Esophagus (tissue), 2 donors: ENCODE measurements at regions not wholly inside any gene's neighbourhood (a gene's known extent, or its start where the extent isn't known, plus 50 kb on each side); places are given as distances from the start of the nearest gene placed in this dataset.

Experiments used
- H3K27ac ChIP-seq, 2 donors: one replicate each; pipeline ENCODE4 v1.5.1; 2013; ENCODE audit warnings: low read depth in 2 of 2, mild to moderate bottlenecking in 2 of 2, inconsistent platforms in 1 of 2, low read length in 1 of 2, moderate library complexity in 1 of 2
- H3K27me3 ChIP-seq, 2 donors: one replicate each; pipeline ENCODE4 v1.6.1; 2013; ENCODE audit warnings: low read length in 2 of 2, control low read depth in 1 of 2, mild to moderate bottlenecking in 1 of 2; ENCODE audit not compliant: insufficient read depth in 2 of 2, control insufficient read depth in 1 of 2
- H3K36me3 ChIP-seq, 2 donors: one replicate each; pipeline ENCODE4 v1.6.1; 2013; ENCODE audit warnings: low read length in 1 of 2; ENCODE audit not compliant: control insufficient read depth in 2 of 2, insufficient read depth in 2 of 2
- H3K4me1 ChIP-seq, 2 donors: one replicate each; pipeline ENCODE4 v1.6.1; 2013; ENCODE audit warnings: low read length in 1 of 2; ENCODE audit not compliant: control insufficient read depth in 2 of 2, insufficient read depth in 2 of 2
- H3K4me3 ChIP-seq, 2 donors: one replicate each; pipeline ENCODE4 v1.5.1; 2013; ENCODE audit warnings: low read length in 2 of 2, mild to moderate bottlenecking in 2 of 2, low read depth in 1 of 2, moderate library complexity in 1 of 2
- H3K9me3 ChIP-seq, 2 donors: one replicate each; pipeline ENCODE4 v1.6.1; 2013; ENCODE audit warnings: mild to moderate bottlenecking in 2 of 2, low read depth in 1 of 2, low read length in 1 of 2, moderate library complexity in 1 of 2; ENCODE audit not compliant: control insufficient read depth in 2 of 2, insufficient read depth in 1 of 2
- WGBS, 2 donors: extraction: QIAGEN DNeasy Blood & Tissue Kit; methylation state at CpG; one replicate each; pipeline ENCODE4 v1.1.7; 2013; 5-methylcytosine and 5-hydroxymethylcytosine counted together
- donor health status: healthy with polysubstance abuse.
- donor health status: Bipolar disorder and iron deficiency.

DNA sequence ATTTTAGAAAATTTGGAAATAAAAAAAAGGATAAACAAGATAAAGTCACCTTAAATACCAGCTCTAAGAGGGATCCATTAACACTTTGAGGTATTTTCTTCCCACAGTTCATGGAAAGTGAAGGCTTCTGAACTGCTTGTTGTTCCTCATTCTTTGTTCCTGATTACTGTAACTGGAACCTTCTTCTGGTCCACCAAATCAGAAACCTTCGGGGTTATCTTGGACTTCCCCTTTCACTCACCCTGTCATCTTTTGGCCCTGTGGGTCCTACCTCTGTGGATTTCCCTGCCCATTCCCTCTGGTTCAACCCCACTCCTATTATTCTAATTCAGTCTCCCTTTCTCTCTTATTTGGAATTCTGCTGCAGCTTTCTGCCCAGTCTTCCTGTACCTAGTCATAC, 116.5 kb upstream of the PRPS1L1 start:
- H3K9me3 ChIP-seq: no peaks in the 10 kb centered on the region
- no peaks in the 10 kb centered on the region for H3K4me1 ChIP-seq
- no peak overlapping the region for H3K4me3 ChIP-seq
- 44 to 78% methylated on average over 1 of the region's 1 CpG for WGBS, 2 donors
- no peak overlapping the region for H3K27ac ChIP-seq
- no peaks in the 10 kb centered on the region for H3K27me3 ChIP-seq
- H3K36me3 ChIP-seq: no peaks in the 10 kb centered on the region

DNA sequence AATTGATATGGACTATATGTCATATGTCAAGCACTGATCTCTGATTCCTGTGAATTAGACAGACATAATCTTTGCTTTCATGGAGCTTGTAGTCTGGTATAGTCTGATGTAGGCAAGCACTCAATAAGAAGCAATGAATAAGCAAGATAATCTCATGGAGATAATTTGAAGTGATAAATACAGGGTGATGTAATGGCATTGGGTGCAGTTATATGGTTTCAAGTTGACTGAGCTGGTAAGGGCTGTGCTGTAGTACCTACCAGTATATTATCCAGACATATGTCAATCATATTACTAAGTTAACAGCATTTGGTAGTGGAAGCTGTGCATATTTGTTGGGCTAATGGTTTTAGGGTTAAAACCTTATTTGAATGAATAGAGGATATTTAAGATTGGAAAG, 117.5 kb upstream of the PRPS1L1 start:
- H3K36me3 ChIP-seq: no peaks in the 10 kb centered on the region
- H3K4me3 ChIP-seq: no peak overlapping the region
- H3K27me3 ChIP-seq: no peaks in the 10 kb centered on the region
- H3K9me3 ChIP-seq: no peaks in the 10 kb centered on the region
- H3K27ac ChIP-seq: no peak overlapping the region
- no peaks in the 10 kb centered on the region for H3K4me1 ChIP-seq

DNA sequence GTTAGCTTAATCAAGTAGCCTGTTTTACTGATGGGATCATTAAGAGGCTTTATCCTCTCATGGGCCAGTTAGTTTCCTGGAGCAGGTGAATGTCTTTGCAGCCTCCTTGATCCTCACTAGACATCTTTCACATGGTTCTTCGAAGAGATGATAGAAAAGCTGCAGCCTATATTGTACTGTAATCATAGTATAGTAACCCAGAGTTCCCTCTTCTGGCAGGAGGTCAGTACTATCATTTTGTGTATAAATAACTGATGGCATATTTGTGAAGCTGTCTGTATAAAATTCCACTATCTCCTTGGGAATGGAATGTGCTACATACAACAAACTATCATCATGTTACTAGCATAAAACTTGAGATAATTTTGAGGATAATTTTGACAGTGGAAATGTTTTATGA, 123.8 kb upstream of the PRPS1L1 start:
- Histone ChIP-seq H3K36me3 (no peaks in the 10 kb centered on the region), H3K9me3 (no peaks in the 10 kb centered on the region), H3K4me1 (no peaks in the 10 kb centered on the region), H3K27ac (no peak overlapping the region), H3K4me3 (no peak overlapping the region), H3K27me3 (no peaks in the 10 kb centered on the region)
- 75 to 84% methylated on average over 1 of the region's 1 CpG for WGBS, 2 donors

DNA sequence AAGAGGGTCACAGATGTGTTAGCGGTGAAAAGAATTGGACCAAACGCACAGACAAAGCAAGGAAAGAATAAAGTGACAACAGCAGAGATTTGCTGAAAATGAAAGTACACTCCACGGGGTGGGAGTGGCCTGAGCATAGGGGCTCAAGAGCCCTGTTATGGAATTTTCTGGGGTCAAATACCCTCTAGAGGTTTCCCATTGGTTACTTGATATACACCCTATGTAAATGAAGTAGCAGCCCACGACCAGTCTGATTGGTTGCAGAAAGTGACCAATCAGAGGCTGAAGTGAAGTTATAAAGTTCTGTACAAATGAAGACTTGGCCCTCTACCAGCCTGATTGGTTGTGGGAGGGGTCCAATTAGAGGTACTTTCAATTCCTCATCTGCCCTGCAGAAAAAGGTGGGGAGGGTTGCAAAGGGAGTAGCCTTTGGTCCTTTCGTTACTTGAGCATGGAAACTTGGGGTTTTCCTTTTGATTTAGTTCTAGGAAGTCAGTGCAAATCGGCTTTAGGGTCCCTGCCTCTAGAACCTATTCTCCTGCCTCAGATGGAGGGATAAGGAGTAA, 125.6 kb upstream of the PRPS1L1 start:
- Histone ChIP-seq H3K27ac (no peak overlapping the region), H3K27me3 (no peaks in the 10 kb centered on the region), H3K9me3 (no peaks in the 10 kb centered on the region), H3K36me3 (no peaks in the 10 kb centered on the region), H3K4me1 (no peaks in the 10 kb centered on the region), H3K4me3 (no peak overlapping the region)
- WGBS, 2 donors: 68 to 71% methylated on average over 6 of the region's 6 CpGs

DNA sequence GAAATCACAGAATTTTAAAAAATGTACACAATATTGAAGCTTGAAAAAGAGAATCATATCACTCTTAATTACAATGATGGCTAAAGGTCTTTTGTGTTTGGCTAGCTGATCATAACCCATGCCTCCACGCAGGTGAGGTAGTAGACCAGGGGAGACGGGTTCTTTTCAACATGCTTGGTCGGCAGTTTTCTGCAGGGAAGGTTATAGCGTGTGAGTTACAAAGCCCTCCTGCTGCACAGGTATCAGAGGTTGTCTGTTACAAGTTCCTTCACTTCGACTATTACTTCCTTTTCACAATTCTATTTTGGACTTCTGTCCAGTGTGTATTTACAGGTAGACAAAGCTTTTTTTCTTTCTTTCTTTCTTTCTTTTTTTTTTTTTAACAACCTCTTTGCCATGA, 127.1 kb upstream of the PRPS1L1 start:
- Histone ChIP-seq H3K4me1 (no peaks in the 10 kb centered on the region), H3K27ac (no peak overlapping the region), H3K9me3 (no peaks in the 10 kb centered on the region), H3K4me3 (no peak overlapping the region), H3K27me3 (peaks cover 0 to under 1% of the 10 kb centered on the region in 2 donors), H3K36me3 (no peaks in the 10 kb centered on the region)
- WGBS, 2 donors: 81 to 88% methylated on average over 5 of the region's 5 CpGs

DNA sequence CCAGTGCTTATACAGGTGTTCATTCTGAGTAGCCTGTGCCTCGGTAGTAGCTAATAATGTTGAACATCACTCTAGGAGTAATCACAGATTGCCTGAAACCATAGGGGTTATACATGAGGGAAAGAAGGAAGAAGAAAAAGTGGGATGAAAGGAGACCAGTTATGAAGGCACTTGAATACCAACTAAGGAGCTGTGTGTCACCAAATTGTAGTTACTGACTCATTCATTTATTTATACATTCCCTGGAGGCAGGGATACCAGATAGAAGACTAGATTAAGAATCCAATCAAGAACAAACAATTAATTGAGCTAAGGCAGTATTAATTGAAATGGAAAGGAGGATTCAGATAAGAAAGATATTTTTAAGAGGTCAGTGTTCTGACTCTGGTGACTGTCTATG, 129.6 kb upstream of the PRPS1L1 start:
- H3K27me3 ChIP-seq: peaks cover 0 to 2% of the 10 kb centered on the region in 2 donors
- H3K36me3 ChIP-seq: no peaks in the 10 kb centered on the region
- no peaks in the 10 kb centered on the region for H3K4me1 ChIP-seq
- H3K27ac ChIP-seq: no peak overlapping the region
- WGBS, 2 donors: 92 to 95% methylated on average over 1 of the region's 1 CpG
- no peaks in the 10 kb centered on the region for H3K9me3 ChIP-seq
- no peak overlapping the region for H3K4me3 ChIP-seq

DNA sequence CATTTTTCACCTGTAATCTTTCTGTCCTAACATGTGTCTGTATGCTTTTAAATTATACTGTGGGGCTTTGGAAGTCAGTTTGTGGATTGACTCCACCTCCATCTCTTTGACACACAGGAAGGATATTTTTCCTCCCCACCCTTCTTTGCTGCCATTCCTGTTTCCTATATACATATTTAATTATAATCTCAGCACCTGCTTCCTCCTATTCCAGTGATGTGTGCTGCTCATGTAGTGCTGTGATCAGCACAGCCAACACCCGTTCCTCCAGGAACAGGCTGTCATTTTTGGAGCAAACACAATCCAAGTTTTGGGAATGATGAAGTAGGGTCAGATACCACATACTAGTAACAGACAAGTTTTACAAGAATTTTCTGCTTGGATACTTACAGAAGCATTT, 135.0 kb upstream of the PRPS1L1 start:
- 39 to 52% methylated on average over 1 of the region's 1 CpG for WGBS, 2 donors
- no peak overlapping the region for H3K27ac ChIP-seq
- no peaks in the 10 kb centered on the region for H3K36me3 ChIP-seq
- H3K27me3 ChIP-seq: peaks cover 0 to 2% of the 10 kb centered on the region in 2 donors
- no peaks in the 10 kb centered on the region for H3K4me1 ChIP-seq
- no peak overlapping the region for H3K4me3 ChIP-seq
- no peaks in the 10 kb centered on the region for H3K9me3 ChIP-seq

DNA sequence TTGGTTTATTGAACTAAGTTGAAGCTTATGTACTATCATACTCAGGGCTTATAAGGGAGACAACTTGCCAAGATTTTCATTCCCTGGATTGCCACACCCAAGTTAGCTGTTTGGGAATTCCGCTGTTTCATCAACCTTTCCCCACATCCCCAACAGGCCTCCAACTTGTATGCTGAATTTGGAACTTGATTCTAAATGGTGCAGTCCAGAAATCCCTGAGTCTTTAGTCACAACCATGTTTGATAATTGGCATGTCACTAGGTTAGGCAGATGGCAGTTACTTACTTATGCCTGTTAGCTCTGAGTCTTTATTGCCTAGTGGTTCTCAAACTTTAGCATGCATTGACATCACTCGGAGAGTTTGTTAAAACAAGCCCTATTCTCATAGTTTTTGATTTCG, 135.4 kb upstream of the PRPS1L1 start:
- Histone ChIP-seq H3K27me3 (peaks cover 0 to 2% of the 10 kb centered on the region in 2 donors), H3K36me3 (no peaks in the 10 kb centered on the region), H3K4me3 (no peak overlapping the region), H3K9me3 (no peaks in the 10 kb centered on the region), H3K27ac (no peak overlapping the region), H3K4me1 (no peaks in the 10 kb centered on the region)
- 91 to 92% methylated on average over 3 of the region's 3 CpGs for WGBS, 2 donors

DNA sequence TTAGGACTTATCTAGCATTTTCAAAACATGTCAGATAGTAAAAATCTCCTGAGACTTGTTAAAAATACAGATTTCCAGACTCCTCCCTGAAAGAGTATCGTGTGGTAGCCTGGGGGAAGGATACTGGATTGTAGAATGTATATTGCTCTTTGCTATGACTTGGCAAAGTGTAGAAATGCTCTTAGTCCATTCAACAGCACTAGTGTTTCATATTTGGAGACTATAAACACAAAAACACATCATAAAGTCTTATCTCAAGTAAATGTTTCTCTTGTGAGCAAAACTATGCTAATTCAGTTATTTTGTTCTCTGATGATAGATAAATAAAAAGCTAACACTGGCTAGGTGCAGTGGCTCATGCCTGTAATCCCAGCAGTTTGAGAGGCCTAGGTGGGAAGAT, 137.5 kb upstream of the PRPS1L1 start:
- Histone ChIP-seq H3K4me3 (no peak overlapping the region), H3K27me3 (no peaks in the 10 kb centered on the region), H3K27ac (no peak overlapping the region), H3K4me1 (no peaks in the 10 kb centered on the region), H3K36me3 (no peaks in the 10 kb centered on the region), H3K9me3 (no peaks in the 10 kb centered on the region)
- 53 to 54% methylated on average over 1 of the region's 1 CpG for whole genome bisulfite sequencing, 2 donors

DNA sequence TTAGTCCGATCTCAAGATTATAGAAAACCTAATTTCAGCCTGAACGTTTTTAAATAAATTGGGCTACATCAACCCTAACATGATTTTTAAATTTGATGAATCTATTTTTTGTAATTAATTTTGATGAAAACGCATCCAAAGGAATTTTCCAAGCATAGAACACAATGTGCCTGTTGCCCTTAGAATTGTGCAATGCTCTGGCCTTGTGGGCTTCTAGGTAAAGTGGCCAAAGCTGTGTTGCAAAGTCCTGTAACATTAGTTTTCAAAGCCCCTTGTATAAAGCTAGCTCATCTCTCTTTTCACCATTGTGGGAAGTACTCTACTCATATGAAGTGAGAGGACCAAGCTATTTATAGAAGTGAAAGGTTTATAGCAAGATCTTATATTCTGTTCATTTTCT, 138.4 kb upstream of the PRPS1L1 start:
- no peaks in the 10 kb centered on the region for H3K9me3 ChIP-seq
- no peak overlapping the region for H3K27ac ChIP-seq
- no peaks in the 10 kb centered on the region for H3K27me3 ChIP-seq
- 85 to 88% methylated on average over 3 of the region's 3 CpGs for WGBS, 2 donors
- H3K4me1 ChIP-seq: no peaks in the 10 kb centered on the region
- no peaks in the 10 kb centered on the region for H3K36me3 ChIP-seq
- no peak overlapping the region for H3K4me3 ChIP-seq
